GM23338 (cell line): ENCODE measurements at regions not wholly inside any gene's neighbourhood (a gene's known extent, or its start where the extent isn't known, plus 50 kb on each side); places are given as distances from the start of the nearest gene placed in this dataset.

Experiments used
- ATAC-seq: fragments of 200-7000 bp; cut with Tn5 transposase; 3 replicates; pipeline ENCODE4 v1.9.1; 2020
- DNase-seq: peaks from one replicate; pipeline ENCODE4 v3.0.0-alpha.2; 2015; ENCODE audit warnings: low spot score
- H2AFZ ChIP-seq: fragments of 200-600 bp; sonication (generic); 2 replicates; pipeline ENCODE4 v1.8.0; 2016; ENCODE audit warnings: antibody characterized with exemption, mild to moderate bottlenecking, moderate library complexity
- H3F3A ChIP-seq: fragments of 200-600 bp; sonication (generic); replicated peaks from 2 replicates; pipeline ENCODE4 v1.8.0; 2017; ENCODE audit warnings: antibody characterized with exemption, mixed run types, low read depth
- H3K27ac ChIP-seq: fragments of 200-600 bp; sonication (generic); 2 replicates; pipeline ENCODE4 v1.6.1; 2016; ENCODE audit warnings: low read depth
- H3K27me3 ChIP-seq: fragments of 200-600 bp; sonication (generic); 2 replicates; pipeline ENCODE4 v1.8.0; 2016; ENCODE audit warnings: mild to moderate bottlenecking, mixed run types, moderate library complexity; ENCODE audit not compliant: insufficient read depth
- H3K36me3 ChIP-seq: fragments of 200-600 bp; sonication (generic); 2 replicates; pipeline ENCODE4 v1.8.0; 2016; ENCODE audit warnings: mild to moderate bottlenecking; ENCODE audit not compliant: insufficient read depth
- H3K4me1 ChIP-seq: fragments of 200-600 bp; sonication (generic); 2 replicates; pipeline ENCODE4 v1.8.0; 2016; ENCODE audit warnings: mild to moderate bottlenecking, moderate library complexity; ENCODE audit not compliant: insufficient read depth
- H3K4me2 ChIP-seq: fragments of 200-600 bp; sonication (generic); 2 replicates; pipeline ENCODE4 v1.7.1; 2017; ENCODE audit warnings: mixed run types
- H3K4me3 ChIP-seq: fragments of 200-600 bp; sonication (generic); 2 replicates; pipeline ENCODE4 v1.6.1; 2016; ENCODE audit warnings: mixed run types
- H3K79me2 ChIP-seq: fragments of 200-600 bp; sonication (generic); replicated peaks from 2 replicates; pipeline ENCODE4 v1.8.0; 2017; ENCODE audit warnings: mild to moderate bottlenecking; ENCODE audit not compliant: insufficient read depth
- H3K9me2 ChIP-seq: fragments of 200-600 bp; sonication (generic); 2 replicates; pipeline ENCODE4 v1.8.0; 2017; ENCODE audit not compliant: insufficient read depth
- H4K20me1 ChIP-seq: fragments of 200-600 bp; sonication (generic); replicated peaks from 2 replicates; pipeline ENCODE4 v1.8.0; 2017; ENCODE audit warnings: mild to moderate bottlenecking; ENCODE audit not compliant: insufficient read depth
- H3K27ac Mint-ChIP-seq: 2 replicates; pipeline ENCODE4 v1.8.0; 2020; ENCODE audit warnings: inconsistent platforms, mild to moderate bottlenecking, moderate library complexity, mixed read lengths
- H3K27me3 Mint-ChIP-seq: 3 replicates; pipeline ENCODE4 v1.8.0; 2022; ENCODE audit warnings: low read depth, mild to moderate bottlenecking, moderate library complexity, mixed read lengths, inconsistent platforms; ENCODE audit not compliant: insufficient read depth, poor library complexity
- H3K36me3 Mint-ChIP-seq: 3 replicates; pipeline ENCODE4 v1.8.0; 2021; ENCODE audit warnings: low read depth, mild to moderate bottlenecking, inconsistent platforms, moderate library complexity, mixed read lengths
- H3K4me1 Mint-ChIP-seq: 3 replicates; pipeline ENCODE4 v1.8.0; 2020; ENCODE audit warnings: mild to moderate bottlenecking, inconsistent platforms, mixed read lengths
- H3K4me3 Mint-ChIP-seq: 3 replicates; pipeline ENCODE4 v1.8.0; 2021; ENCODE audit warnings: moderate library complexity, mild to moderate bottlenecking, inconsistent platforms, mixed read lengths
- H3K9me3 Mint-ChIP-seq: 3 replicates; pipeline ENCODE4 v1.8.0; 2020; ENCODE audit warnings: moderate library complexity, mild to moderate bottlenecking, inconsistent platforms, mixed read lengths
- CREB1 ChIP-seq: fragments of 250-450 bp; sonication (Bioruptor Pico); IDR thresholded peaks from 2 replicates; pipeline ENCODE4 v1.5.0; 2020; ENCODE audit warnings: low read depth, mild to moderate bottlenecking, moderate library complexity
- CTCF ChIP-seq, 2 experiments: fragments of 200-600 bp in 1 of 2; sonication (generic) in 1 of 2; conservative IDR thresholded peaks; 2 replicates each; pipeline versions ENCODE4 v1.5.1 to v1.6.1; 2016 to 2017; ENCODE audit warnings: antibody characterized with exemption in 2 of 2, low read depth in 2 of 2, mild to moderate bottlenecking in 2 of 2, moderate library complexity in 1 of 2
- ETS1 ChIP-seq: IDR thresholded peaks from 2 replicates; pipeline ENCODE4 v1.6.1; 2016; ENCODE audit warnings: antibody characterized with exemption
- EZH2 ChIP-seq: fragments of 200-600 bp; sonication (generic); IDR thresholded peaks from one replicate; pipeline ENCODE4 v1.8.0; 2017; ENCODE audit warnings: antibody characterized with exemption, mild to moderate bottlenecking, low read depth; ENCODE audit not compliant: unreplicated experiment
- EZH2phosphoT487 ChIP-seq: fragments of 200-600 bp; sonication (generic); IDR thresholded peaks from one replicate; pipeline ENCODE4 v1.8.1; 2018; ENCODE audit warnings: antibody characterized with exemption; ENCODE audit not compliant: unreplicated experiment
- JUNB ChIP-seq: IDR thresholded peaks from one replicate; pipeline ENCODE4 v1.6.1; 2016; ENCODE audit warnings: antibody characterized with exemption; ENCODE audit not compliant: unreplicated experiment
- NANOG ChIP-seq: IDR thresholded peaks from 2 replicates; pipeline ENCODE4 v1.6.1; 2016; ENCODE audit warnings: antibody characterized with exemption, borderline replicate concordance
- POLR2AphosphoS5 ChIP-seq: IDR thresholded peaks from 2 replicates; pipeline ENCODE4 v1.6.1; 2016; ENCODE audit warnings: antibody characterized with exemption, low read depth
- REST ChIP-seq: IDR thresholded peaks from one replicate; pipeline ENCODE4 v1.6.1; 2018; ENCODE audit warnings: antibody characterized with exemption; ENCODE audit not compliant: unreplicated experiment
- STAT1 ChIP-seq: IDR thresholded peaks from one replicate; pipeline ENCODE4 v1.6.1; 2016; ENCODE audit warnings: antibody characterized with exemption; ENCODE audit not compliant: unreplicated experiment
- ZNF114 ChIP-seq: fragments of 250-450 bp; sonication (Bioruptor Pico); IDR thresholded peaks from 2 replicates; pipeline ENCODE4 v1.5.0; 2020; ENCODE audit warnings: mild to moderate bottlenecking, moderate library complexity
- ZNF331 ChIP-seq: fragments of 250-450 bp; sonication (Bioruptor Pico); IDR thresholded peaks from 2 replicates; pipeline ENCODE4 v1.5.0; 2020; ENCODE audit warnings: low read depth, mild to moderate bottlenecking, moderate library complexity

- Histone ChIP-seq H4K20me1 (no peaks in the 10 kb centered on the region), H3K9me2 (no peaks in the 10 kb centered on the region), H3K36me3 (no peaks in the 10 kb centered on the region), H3K79me2 (no peaks in the 10 kb centered on the region), H2AFZ (no peak overlapping the region), H3K4me2 (no peak overlapping the region), H3K27me3 (no peaks in the 10 kb centered on the region), H3K27ac (no peak overlapping the region), H3K4me1 (peaks cover 6% of the 10 kb centered on the region; the same call in 1 of the 2 replicates), H3K4me3 (no peak overlapping the region), H3F3A (no peaks in the 10 kb centered on the region)
- Mint-ChIP-seq H3K9me3 (no peaks in the 10 kb centered on the region), H3K27me3 (no peaks in the 10 kb centered on the region), H3K4me3 (no peak overlapping the region), H3K27ac (0 out of 2 replicates have a peak overlapping the region, but pooled peaks have one; percentile 34), H3K4me1 (peaks cover 17% of the 10 kb centered on the region; the same call in 2 of the 3 replicates), H3K36me3 (no peaks in the 10 kb centered on the region)
- TF ChIP-seq EZH2: no peak
- TF ChIP-seq REST: no peak
- TF ChIP-seq CTCF (conservative IDR thresholded peaks at IDR 0.05; ENCODE audit: low read depth in 2 of 2): no peak
- no peak for TF ChIP-seq JUNB
- no peak for ATAC-seq
- DNase-seq: no peak
Measured at GRCh38 chr20:24723647-24724352, 225.3 kb upstream of the CST7 start.

DNA sequence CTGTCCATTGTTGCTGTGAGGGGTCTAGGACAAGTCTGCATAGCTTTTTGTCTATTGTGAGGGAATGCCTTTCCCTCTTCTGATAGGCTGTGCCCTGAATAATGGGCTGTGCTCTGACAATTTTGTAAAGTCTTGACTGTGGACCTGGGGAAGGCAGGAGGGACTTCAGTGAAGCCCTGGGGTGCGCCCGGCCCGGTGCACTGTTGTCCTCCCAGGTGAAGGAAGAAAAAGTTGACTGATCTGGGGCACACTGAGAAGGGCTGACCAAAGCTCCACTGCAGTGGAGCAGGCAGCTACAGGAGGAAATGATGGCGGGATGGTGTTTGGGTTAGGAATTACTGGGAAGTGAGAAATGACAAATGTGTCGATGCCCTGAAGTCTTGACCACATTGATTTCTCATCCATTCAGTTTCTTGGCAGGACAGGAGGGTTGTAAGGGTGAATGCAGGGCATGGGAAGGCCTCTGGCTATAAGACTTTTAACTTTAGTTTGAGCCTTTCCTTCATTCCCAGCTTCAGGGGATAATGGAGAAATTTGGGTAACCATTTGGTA is 224.0 kb upstream of the CST7 start:
- no peaks in the 10 kb centered on the region for H3K36me3 ChIP-seq
- H3K27me3 ChIP-seq: no peaks in the 10 kb centered on the region
- H3F3A ChIP-seq: no peaks in the 10 kb centered on the region
- Mint-ChIP-seq H3K4me3 (no peak overlapping the region), H3K9me3 (no peaks in the 10 kb centered on the region), H3K27ac (no peak overlapping the region), H3K27me3 (no peaks in the 10 kb centered on the region), H3K36me3 (no peaks in the 10 kb centered on the region), H3K4me1 (peaks cover 13% of the 10 kb centered on the region; the same call in 2 of the 3 replicates)
- H3K27ac ChIP-seq: no peak overlapping the region
- H3K79me2 ChIP-seq: no peaks in the 10 kb centered on the region
- peaks cover 6% of the 10 kb centered on the region; the same call in 1 of the 2 replicates for H3K4me1 ChIP-seq
- no peak overlapping the region for H2AFZ ChIP-seq
- no peaks in the 10 kb centered on the region for H4K20me1 ChIP-seq
- DNase-seq (no peak), ATAC-seq (no peak)
- H3K4me3 ChIP-seq: no peak overlapping the region
- H3K9me2 ChIP-seq: no peaks in the 10 kb centered on the region
- no peak overlapping the region for H3K4me2 ChIP-seq
- TF ChIP-seq ZNF114 (CRISPR knock-in tag) (no peak), POLR2AphosphoS5 (no peak), STAT1 (no peak), ETS1 (no peak), EZH2phosphoT487 (no peak), ZNF331 (CRISPR knock-in tag) (no peak), NANOG (no peak), CREB1 (CRISPR knock-in tag) (no peak), JUNB (no peak), EZH2 (no peak)
